ENCODE measurements at regions not wholly inside any gene's neighbourhood (a gene's known extent, or its start where the extent isn't known, plus 50 kb on each side); places are given as distances from the start of the nearest gene placed in this dataset.
A peak's percentile ranks its signal among the peaks of the same experiment; 100 is the strongest.

DNA sequence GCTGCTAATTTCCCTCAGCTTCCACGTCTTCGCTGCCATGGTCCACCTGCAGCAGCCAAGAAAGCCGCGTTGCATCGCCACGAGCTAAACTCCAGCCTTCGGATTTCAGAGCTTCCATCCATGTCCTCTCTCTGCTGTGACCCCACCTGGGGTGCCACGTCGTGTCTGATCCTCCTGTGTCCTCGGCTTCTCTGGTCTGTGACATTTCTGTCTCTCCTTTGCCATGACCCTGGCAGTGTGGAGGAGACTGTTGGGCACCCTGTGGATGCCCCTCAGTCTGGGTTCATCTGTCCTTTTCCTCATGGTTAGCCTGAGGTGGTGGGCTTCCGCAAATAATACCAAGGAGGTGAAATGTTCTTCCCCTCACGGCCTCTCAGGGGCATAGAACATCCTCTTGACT is 106.8 kb downstream of the RTP5 start:
- H3K4me3 ChIP-seq: no peak overlapping the region
- no peak overlapping the region for H3K27ac ChIP-seq
- TF ChIP-seq, protein P1, sequence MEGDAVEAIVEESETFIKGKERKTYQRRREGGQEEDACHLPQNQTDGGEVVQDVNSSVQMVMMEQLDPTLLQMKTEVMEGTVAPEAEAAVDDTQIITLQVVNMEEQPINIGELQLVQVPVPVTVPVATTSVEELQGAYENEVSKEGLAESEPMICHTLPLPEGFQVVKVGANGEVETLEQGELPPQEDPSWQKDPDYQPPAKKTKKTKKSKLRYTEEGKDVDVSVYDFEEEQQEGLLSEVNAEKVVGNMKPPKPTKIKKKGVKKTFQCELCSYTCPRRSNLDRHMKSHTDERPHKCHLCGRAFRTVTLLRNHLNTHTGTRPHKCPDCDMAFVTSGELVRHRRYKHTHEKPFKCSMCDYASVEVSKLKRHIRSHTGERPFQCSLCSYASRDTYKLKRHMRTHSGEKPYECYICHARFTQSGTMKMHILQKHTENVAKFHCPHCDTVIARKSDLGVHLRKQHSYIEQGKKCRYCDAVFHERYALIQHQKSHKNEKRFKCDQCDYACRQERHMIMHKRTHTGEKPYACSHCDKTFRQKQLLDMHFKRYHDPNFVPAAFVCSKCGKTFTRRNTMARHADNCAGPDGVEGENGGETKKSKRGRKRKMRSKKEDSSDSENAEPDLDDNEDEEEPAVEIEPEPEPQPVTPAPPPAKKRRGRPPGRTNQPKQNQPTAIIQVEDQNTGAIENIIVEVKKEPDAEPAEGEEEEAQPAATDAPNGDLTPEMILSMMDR (IDR thresholded peaks at IDR 0.05): no peak
- peak in 1 of 2 donors; percentile 28 for DNase-seq
- H3K9me3 ChIP-seq: no peaks in the 10 kb centered on the region
- intact Hi-C loops (cut with DNase I; ENCODE audit: low total_unique reads): no loop called here
- no peaks in the 10 kb centered on the region for H3K27me3 ChIP-seq
- H3K36me3 ChIP-seq: peaks cover 0 to 25% (median 0%) of the 10 kb centered on the region in 3 donors
- H3K4me1 ChIP-seq: no peaks in the 10 kb centered on the region

DNA sequence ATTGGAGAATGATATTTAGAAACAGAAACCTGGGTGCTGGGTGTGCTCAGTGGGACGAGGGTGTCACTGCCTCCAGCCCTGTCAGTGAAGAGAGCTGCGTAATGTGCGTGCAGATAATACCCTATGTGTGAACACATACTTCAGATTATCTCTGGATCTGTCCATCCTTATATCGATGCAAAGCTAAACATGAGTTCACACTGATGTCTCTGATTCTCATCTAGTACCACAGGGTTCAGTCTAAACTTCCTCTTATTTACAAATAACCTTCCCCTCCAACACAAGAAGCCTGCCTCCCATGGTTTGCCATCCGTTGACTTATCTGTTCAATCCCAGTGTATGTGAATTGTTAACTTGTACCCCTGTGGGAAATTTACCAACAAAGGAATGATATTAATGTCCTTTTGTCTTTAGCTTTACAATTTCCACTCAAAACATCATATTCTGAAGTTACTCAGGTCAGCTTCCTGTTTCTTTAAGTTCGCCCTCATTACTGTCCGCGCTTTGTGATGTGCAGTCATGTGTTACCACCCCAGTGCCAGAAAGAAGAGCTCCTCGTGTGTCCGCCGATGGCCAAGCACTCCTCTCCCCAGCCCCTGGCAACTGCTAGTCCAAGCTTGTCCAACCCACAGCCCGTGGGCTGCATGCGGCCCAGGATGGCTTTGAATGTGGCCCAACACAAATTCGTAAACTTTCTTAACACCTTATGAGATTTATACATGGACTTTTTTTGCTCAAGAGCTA is 108.2 kb downstream of the RTP5 start:
- H3K27me3 ChIP-seq: no peaks in the 10 kb centered on the region
- DNase-seq: peak in 1 of 2 donors; percentile 28
- H3K9me3 ChIP-seq: no peaks in the 10 kb centered on the region
- intact Hi-C loops (cut with DNase I; ENCODE audit: low total_unique reads): no loop called here
- TF ChIP-seq, protein P1 (IDR thresholded peaks at IDR 0.05): no peak
- no peak overlapping the region for H3K27ac ChIP-seq
- H3K4me1 ChIP-seq: no peaks in the 10 kb centered on the region
- peaks cover 0 to 21% (median 0%) of the 10 kb centered on the region in 3 donors for H3K36me3 ChIP-seq
- no peak overlapping the region for H3K4me3 ChIP-seq

DNA sequence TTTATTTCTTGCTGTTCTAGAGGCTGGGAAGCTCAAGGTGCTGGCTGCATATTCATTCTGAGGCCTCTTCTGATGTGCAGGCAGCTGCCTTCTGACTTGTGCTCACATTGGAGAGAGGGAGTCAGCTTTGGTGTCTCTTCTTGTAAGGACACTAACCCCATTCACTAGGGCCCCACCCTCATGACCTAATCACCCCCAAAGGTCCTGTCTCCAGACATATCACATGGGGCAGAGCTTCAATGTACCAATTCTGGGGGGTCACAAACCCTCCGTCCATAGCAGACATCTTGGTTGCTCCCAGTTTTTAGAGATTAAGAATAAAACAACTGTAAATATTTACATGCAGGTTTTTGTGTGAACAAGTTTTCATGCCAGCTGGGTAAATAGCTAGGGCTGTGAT is 109.1 kb downstream of the RTP5 start:
- no peaks in the 10 kb centered on the region for H3K27me3 ChIP-seq
- intact Hi-C loops (cut with DNase I; ENCODE audit: low total_unique reads): no loop called here

GRCh38 chr2:241980193-241980592 is 110.7 kb downstream of the RTP5 start:
- intact Hi-C loops (cut with DNase I; ENCODE audit: low total_unique reads): no loop called here

More for the DNA sequence above, 109.1 kb downstream of the RTP5 start:
- Histone ChIP-seq H3K4me1 (no peaks in the 10 kb centered on the region), H3K4me3 (no peak overlapping the region), H3K36me3 (peaks cover 0 to 15% (median 0%) of the 10 kb centered on the region in 3 donors), H3K9me3 (no peaks in the 10 kb centered on the region), H3K27ac (no peak overlapping the region)
- TF ChIP-seq, protein P1 (IDR thresholded peaks at IDR 0.05): no peak
- peak in 1 of 2 donors; percentile 3 for DNase-seq

GRCh38 chr2:241981076-241981700 is 111.7 kb downstream of the RTP5 start:
- TF ChIP-seq, protein P1 (IDR thresholded peaks at IDR 0.05): no peak
- Histone ChIP-seq H3K4me3 (no peak overlapping the region), H3K27me3 (no peaks in the 10 kb centered on the region), H3K27ac (no peak overlapping the region), H3K4me1 (no peaks in the 10 kb centered on the region), H3K9me3 (no peaks in the 10 kb centered on the region), H3K36me3 (peaks cover 0 to 5% (median 0%) of the 10 kb centered on the region in 3 donors)
- intact Hi-C loops (cut with DNase I; ENCODE audit: low total_unique reads): no loop called here
- peak in 1 of 2 donors; percentile 51 for DNase-seq

More at GRCh38 chr2:241980193-241980592, 110.7 kb downstream of the RTP5 start:
- Histone ChIP-seq H3K4me3 (no peak overlapping the region), H3K36me3 (peaks cover 0 to 9% (median 0%) of the 10 kb centered on the region in 3 donors), H3K9me3 (no peaks in the 10 kb centered on the region), H3K27ac (no peak overlapping the region), H3K4me1 (no peaks in the 10 kb centered on the region), H3K27me3 (no peaks in the 10 kb centered on the region)
- peak in 1 of 2 donors; percentile 23 for DNase-seq
- TF ChIP-seq, protein P1 (IDR thresholded peaks at IDR 0.05): no peak
